MM.1S (cell line): ENCODE measurements at regions not wholly inside any gene's neighbourhood (a gene's known extent, or its start where the extent isn't known, plus 50 kb on each side); places are given as distances from the start of the nearest gene placed in this dataset.

ENCODE experiments used
- DNase-seq: peaks from one replicate; pipeline ENCODE4 v3.0.0-alpha.2; 2015
- H2AFZ ChIP-seq: fragments of 300-600 bp; sonication (generic); 2 replicates; pipeline ENCODE4 v1.6.0; 2016; ENCODE audit warnings: antibody characterized with exemption, low read length
- H3F3A ChIP-seq: fragments of 300-600 bp; sonication (generic); 2 replicates; pipeline ENCODE4 v1.6.1; 2016; ENCODE audit warnings: mild to moderate bottlenecking, antibody characterized with exemption, low read length, moderate library complexity, mixed read lengths; ENCODE audit not compliant: insufficient read depth
- H3K27ac ChIP-seq: fragments of 300-600 bp; sonication (generic); 2 replicates; pipeline ENCODE4 v1.5.1; 2016; ENCODE audit warnings: mild to moderate bottlenecking, low read length
- H3K27me3 ChIP-seq: fragments of 300-600 bp; sonication (generic); replicated peaks from 2 replicates; pipeline ENCODE4 v1.6.0; 2016; ENCODE audit warnings: low read length; ENCODE audit not compliant: insufficient read depth
- H3K36me3 ChIP-seq: fragments of 300-600 bp; sonication (generic); replicated peaks from 2 replicates; pipeline ENCODE4 v1.6.1; 2016; ENCODE audit warnings: mild to moderate bottlenecking, low read length, mixed read lengths; ENCODE audit not compliant: insufficient read depth
- H3K4me1 ChIP-seq: fragments of 300-600 bp; sonication (generic); 2 replicates; pipeline ENCODE4 v1.6.1; 2016; ENCODE audit warnings: low read length, mixed read lengths
- H3K4me2 ChIP-seq: fragments of 300-600 bp; sonication (generic); 2 replicates; pipeline ENCODE4 v1.6.0; 2016; ENCODE audit warnings: low read depth, low read length
- H3K4me3 ChIP-seq: fragments of 300-600 bp; sonication (generic); 2 replicates; pipeline ENCODE4 v1.5.1; 2016; ENCODE audit warnings: low read length, mixed read lengths
- H3K79me2 ChIP-seq: fragments of 300-600 bp; sonication (generic); 2 replicates; pipeline ENCODE4 v1.6.1; 2016; ENCODE audit warnings: mixed run types, low read length, mixed read lengths
- H3K9ac ChIP-seq: fragments of 300-600 bp; sonication (generic); 2 replicates; pipeline ENCODE4 v1.6.1; 2016; ENCODE audit warnings: low read length, mixed read lengths
- H3K9me2 ChIP-seq: fragments of 300-600 bp; sonication (generic); replicated peaks from 2 replicates; pipeline ENCODE4 v1.6.1; 2016; ENCODE audit warnings: mild to moderate bottlenecking, low read length, mixed read lengths; ENCODE audit not compliant: insufficient read depth
- H3K9me3 ChIP-seq: fragments of 300-600 bp; sonication (generic); replicated peaks from 2 replicates; pipeline ENCODE4 v1.6.1; 2016; ENCODE audit warnings: mild to moderate bottlenecking, low read length, mixed read lengths; ENCODE audit not compliant: insufficient read depth
- H4K20me1 ChIP-seq: fragments of 300-600 bp; sonication (generic); 2 replicates; pipeline ENCODE4 v1.6.1; 2016; ENCODE audit warnings: mild to moderate bottlenecking, low read length, moderate library complexity, mixed read lengths; ENCODE audit not compliant: insufficient read depth
- EZH2 ChIP-seq: fragments of 300-600 bp; sonication (generic); optimal IDR thresholded peaks from 2 replicates; pipeline ENCODE3; 2017; ENCODE audit warnings: low read depth, mild to moderate bottlenecking, antibody characterized with exemption, low read length, mixed read lengths
- EZH2phosphoT487 ChIP-seq: fragments of 300-600 bp; sonication (generic); IDR thresholded peaks from 2 replicates; pipeline ENCODE4 v1.6.1; 2018; ENCODE audit warnings: antibody characterized with exemption, low read length
- TF ChIP-seq, protein P1 (sequence below): fragments of 300-600 bp; sonication (generic); IDR thresholded peaks from 2 replicates; pipeline ENCODE4 v1.5.1; 2016; ENCODE audit warnings: antibody characterized with exemption, low read length, mixed read lengths

DNA sequence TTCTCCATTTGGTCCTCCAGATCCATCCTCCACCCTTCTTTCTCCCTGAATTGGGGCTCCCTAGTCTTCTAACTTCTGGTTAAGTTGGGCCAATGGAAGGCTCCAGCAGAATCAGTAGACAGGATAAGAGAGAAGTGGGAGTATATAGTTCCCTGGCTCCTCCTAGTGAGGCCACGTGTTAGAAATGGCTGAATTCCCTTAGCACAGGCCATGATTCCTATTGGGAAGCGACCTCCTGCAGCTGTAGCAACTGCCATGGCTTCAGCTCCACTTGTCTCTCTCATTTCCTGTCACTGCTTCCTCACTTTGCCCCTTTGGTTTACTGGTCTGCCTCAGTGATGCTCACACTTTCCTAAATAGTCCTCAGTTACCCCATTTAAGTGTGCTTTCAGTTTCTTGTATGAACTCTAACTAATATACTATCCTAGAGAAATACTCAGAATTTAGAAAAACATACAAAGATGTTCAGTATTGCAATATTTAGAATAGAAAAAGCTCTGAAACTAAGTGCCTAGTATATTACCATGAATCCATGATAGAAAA lies 104.8 kb upstream of the SMARCA2 start:
- Histone ChIP-seq H3K9me3 (no peaks in the 10 kb centered on the region), H3K4me3 (no peak overlapping the region), H3F3A (no peaks in the 10 kb centered on the region), H3K27ac (no peak overlapping the region), H3K36me3 (no peaks in the 10 kb centered on the region), H3K4me1 (peaks cover 11% of the 10 kb centered on the region), H3K27me3 (no peaks in the 10 kb centered on the region; the same call in 1 of the 2 replicates), H4K20me1 (no peaks in the 10 kb centered on the region), H3K9ac (no peak overlapping the region), H3K9me2 (no peaks in the 10 kb centered on the region), H2AFZ (peak overlapping the region; percentile 5; the same call in 1 of the 2 replicates), H3K4me2 (peak overlapping the region; percentile 3; the same call in 1 of the 2 replicates), H3K79me2 (no peaks in the 10 kb centered on the region)
- DNase-seq: no peak
- TF ChIP-seq EZH2 (no peak), EZH2phosphoT487 (no peak)
- TF ChIP-seq, protein P1, sequence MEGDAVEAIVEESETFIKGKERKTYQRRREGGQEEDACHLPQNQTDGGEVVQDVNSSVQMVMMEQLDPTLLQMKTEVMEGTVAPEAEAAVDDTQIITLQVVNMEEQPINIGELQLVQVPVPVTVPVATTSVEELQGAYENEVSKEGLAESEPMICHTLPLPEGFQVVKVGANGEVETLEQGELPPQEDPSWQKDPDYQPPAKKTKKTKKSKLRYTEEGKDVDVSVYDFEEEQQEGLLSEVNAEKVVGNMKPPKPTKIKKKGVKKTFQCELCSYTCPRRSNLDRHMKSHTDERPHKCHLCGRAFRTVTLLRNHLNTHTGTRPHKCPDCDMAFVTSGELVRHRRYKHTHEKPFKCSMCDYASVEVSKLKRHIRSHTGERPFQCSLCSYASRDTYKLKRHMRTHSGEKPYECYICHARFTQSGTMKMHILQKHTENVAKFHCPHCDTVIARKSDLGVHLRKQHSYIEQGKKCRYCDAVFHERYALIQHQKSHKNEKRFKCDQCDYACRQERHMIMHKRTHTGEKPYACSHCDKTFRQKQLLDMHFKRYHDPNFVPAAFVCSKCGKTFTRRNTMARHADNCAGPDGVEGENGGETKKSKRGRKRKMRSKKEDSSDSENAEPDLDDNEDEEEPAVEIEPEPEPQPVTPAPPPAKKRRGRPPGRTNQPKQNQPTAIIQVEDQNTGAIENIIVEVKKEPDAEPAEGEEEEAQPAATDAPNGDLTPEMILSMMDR: no peak

- Histone ChIP-seq H2AFZ (no peak overlapping the region), H3K9me2 (no peaks in the 10 kb centered on the region), H3K36me3 (no peaks in the 10 kb centered on the region), H3K9me3 (no peaks in the 10 kb centered on the region), H4K20me1 (no peaks in the 10 kb centered on the region), H3K4me3 (no peak overlapping the region), H3K79me2 (no peaks in the 10 kb centered on the region), H3F3A (no peaks in the 10 kb centered on the region), H3K4me2 (no peak overlapping the region), H3K9ac (no peak overlapping the region), H3K27me3 (no peaks in the 10 kb centered on the region; the same call in 1 of the 2 replicates), H3K4me1 (peaks cover 41% of the 10 kb centered on the region), H3K27ac (no peak overlapping the region)
- TF ChIP-seq EZH2: no peak
- no peak for TF ChIP-seq EZH2phosphoT487
- TF ChIP-seq, protein P1: no peak
- DNase-seq: no peak
Observed at GRCh38 chr9:1913631-1914330, 101.4 kb upstream of the SMARCA2 start.

DNA sequence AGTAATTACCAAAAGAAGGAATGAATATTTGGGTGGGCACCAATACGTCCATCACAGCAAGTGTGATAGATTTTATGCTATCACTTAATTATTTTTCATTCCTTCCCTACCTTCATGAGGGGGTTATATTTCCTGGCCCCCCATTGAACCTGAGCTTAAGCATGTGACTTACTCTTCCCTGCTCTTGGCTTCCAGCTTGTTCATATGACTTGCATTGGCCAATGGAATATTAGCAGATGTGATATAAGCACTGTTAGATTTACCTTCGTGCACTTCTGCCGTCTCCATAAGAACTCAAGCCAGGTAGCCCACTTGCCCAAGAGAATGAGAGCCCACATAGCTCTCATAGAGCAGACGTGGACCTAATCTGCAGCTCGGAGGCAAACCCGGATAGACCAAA lies 99.1 kb upstream of the SMARCA2 start:
- Histone ChIP-seq H3K9me2 (no peaks in the 10 kb centered on the region), H4K20me1 (no peaks in the 10 kb centered on the region), H3K27me3 (no peaks in the 10 kb centered on the region), H3K4me2 (peak overlapping the region; percentile 19; the same call in 1 of the 2 replicates), H3K9me3 (no peaks in the 10 kb centered on the region), H2AFZ (no peak overlapping the region), H3K36me3 (no peaks in the 10 kb centered on the region), H3K27ac (peak overlapping the region; percentile 2; the same call in 1 of the 2 replicates), H3F3A (no peaks in the 10 kb centered on the region), H3K9ac (no peak overlapping the region), H3K4me1 (peaks cover 32% of the 10 kb centered on the region), H3K79me2 (no peaks in the 10 kb centered on the region), H3K4me3 (no peak overlapping the region)
- DNase-seq: no peak
- TF ChIP-seq EZH2phosphoT487 (no peak), EZH2 (no peak)
- TF ChIP-seq, protein P1: no peak
